NOMO-1 treated with DMSO at 0.1 percent for 48 hours (cell line): ENCODE measurements at regions not wholly inside any gene's neighbourhood (a gene's known extent, or its start where the extent isn't known, plus 50 kb on each side); places are given as distances from the start of the nearest gene placed in this dataset.

ENCODE experiments used
- DNase-seq: peaks from one replicate; lab custom pipeline; 2025; ENCODE audit not compliant: unreplicated experiment; lab: John Stamatoyannopoulos, UW

GRCh38 chr3:72411843-72412242 is 436.4 kb downstream of the SHQ1 start:
- no peak for DNase-seq

GRCh38 chr3:72411126-72411525 is 437.1 kb downstream of the SHQ1 start:
- DNase-seq, result no peak

- peak; percentile 36 for DNase-seq
These were observed 439.1 kb downstream of the SHQ1 start for GRCh38 chr3:72408983-72409779.

- no peak for DNase-seq
These were observed 440.5 kb downstream of the SHQ1 start for GRCh38 chr3:72407766-72408165.

- DNase-seq, result no peak
These were observed 442.2 kb downstream of the SHQ1 start for GRCh38 chr3:72405943-72406566.

- DNase-seq, result no peak
These were observed 447.2 kb downstream of the SHQ1 start for GRCh38 chr3:72401005-72401545.

GRCh38 chr3:72398781-72399180 is 449.5 kb downstream of the SHQ1 start:
- no peak for DNase-seq

GRCh38 chr3:72397586-72397985 is 450.7 kb downstream of the SHQ1 start:
- no peak for DNase-seq

- no peak for DNase-seq
These were observed 451.3 kb downstream of the SHQ1 start for GRCh38 chr3:72396899-72397298.

GRCh38 chr3:72395776-72396311 is 452.4 kb downstream of the SHQ1 start:
- no peak for DNase-seq

GRCh38 chr3:72393455-72393854 is 454.8 kb downstream of the SHQ1 start:
- no peak for DNase-seq

- DNase-seq, result no peak
These were observed 456.6 kb downstream of the SHQ1 start for GRCh38 chr3:72391659-72392058.

- DNase-seq, result no peak
These were observed 457.4 kb downstream of the SHQ1 start for GRCh38 chr3:72390841-72391240.

GRCh38 chr3:72388644-72389043 is 459.6 kb downstream of the SHQ1 start:
- DNase-seq, result no peak

- no peak for DNase-seq
These were observed 460.1 kb downstream of the SHQ1 start for GRCh38 chr3:72388117-72388516.

GRCh38 chr3:72386327-72387000 is 461.8 kb downstream of the SHQ1 start:
- no peak for DNase-seq

GRCh38 chr3:72385167-72385566 is 463.1 kb downstream of the SHQ1 start:
- no peak for DNase-seq

- DNase-seq, result peak; percentile 23
These were observed 463.6 kb downstream of the SHQ1 start for GRCh38 chr3:72384602-72385001.

GRCh38 chr3:72383883-72384282 is 464.4 kb downstream of the SHQ1 start:
- peak; percentile 44 for DNase-seq

- no peak for DNase-seq
These were observed 465.0 kb downstream of the SHQ1 start for GRCh38 chr3:72383230-72383629.

GRCh38 chr3:72382460-72382859 is 465.8 kb downstream of the SHQ1 start:
- no peak for DNase-seq

GRCh38 chr3:72381584-72381983 is 466.7 kb downstream of the SHQ1 start:
- DNase-seq, result no peak
